HG02759 (cell line): ENCODE measurements at regions not wholly inside any gene's neighbourhood (a gene's known extent, or its start where the extent isn't known, plus 50 kb on each side); places are given as distances from the start of the nearest gene placed in this dataset.
"Not testable (repeated sequence)": the region's sequence is repeated elsewhere in the genome, so short reads cannot be mapped to it uniquely, and the experiment has no call there.

Source experiments
- ATAC-seq: cut with Tn5 transposase; IDR thresholded peaks from one replicate; pipeline ENCODE4 v1.9.1; 2021; ENCODE audit warnings: mild to moderate bottlenecking, moderate library complexity; ENCODE audit not compliant: unreplicated experiment

DNA sequence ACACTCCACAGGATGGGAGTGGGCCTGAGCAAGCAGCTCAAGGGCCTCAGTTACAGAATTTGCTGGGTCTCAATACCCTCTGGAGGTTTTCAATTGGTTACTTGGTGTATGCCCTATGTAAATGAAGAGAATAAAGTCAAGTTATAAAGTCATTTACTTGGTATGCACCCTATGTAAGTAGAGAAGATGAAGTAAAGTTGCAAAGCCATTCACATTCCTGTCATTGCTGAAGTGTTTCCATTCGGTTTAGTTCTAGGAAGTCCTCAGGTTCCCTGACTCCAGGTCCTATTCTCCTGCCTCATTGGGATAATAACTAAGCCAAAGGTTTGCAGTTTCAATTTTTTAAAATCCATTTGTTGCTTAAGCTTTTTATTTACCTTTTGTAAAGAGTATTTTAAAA is 272.6 kb upstream of the NPSR1 start:
- ATAC-seq: no peak

DNA sequence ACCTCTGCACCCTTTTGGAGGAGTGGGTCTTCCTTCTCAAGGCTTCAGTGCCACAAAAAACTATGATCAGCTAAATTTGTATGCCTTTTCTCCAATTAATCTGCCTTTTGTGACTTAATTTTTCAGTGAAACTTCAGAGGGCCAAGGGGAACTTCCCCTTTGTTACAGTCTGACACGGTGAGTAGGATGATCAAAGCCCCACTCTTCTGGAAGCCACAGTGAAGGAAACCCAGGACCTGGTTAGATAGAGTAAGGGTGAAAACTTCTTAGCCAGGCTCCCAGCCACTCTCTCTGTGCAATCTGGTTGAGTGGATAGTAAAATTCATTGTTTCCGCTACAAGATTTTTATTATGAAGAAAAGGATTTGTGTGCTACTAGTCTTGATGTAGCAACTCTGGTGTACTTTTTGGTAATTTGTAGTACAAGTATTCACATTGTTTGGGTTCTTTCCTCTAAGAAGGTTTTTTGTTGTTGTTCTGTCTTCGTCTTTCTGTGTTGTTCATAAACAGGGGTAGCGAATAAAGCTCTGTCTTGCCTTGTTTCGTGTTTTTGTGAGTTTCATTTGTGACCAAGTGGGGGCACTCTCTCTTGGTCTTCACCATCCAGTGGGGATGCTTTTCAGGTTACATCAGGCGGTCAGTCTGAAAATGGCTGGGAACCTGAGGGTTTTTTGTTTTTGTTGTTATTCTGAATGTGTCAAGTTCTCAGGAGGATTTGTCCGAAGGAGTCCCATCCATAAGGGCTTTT is 268.5 kb upstream of the NPSR1 start:
- ATAC-seq: no peak

DNA sequence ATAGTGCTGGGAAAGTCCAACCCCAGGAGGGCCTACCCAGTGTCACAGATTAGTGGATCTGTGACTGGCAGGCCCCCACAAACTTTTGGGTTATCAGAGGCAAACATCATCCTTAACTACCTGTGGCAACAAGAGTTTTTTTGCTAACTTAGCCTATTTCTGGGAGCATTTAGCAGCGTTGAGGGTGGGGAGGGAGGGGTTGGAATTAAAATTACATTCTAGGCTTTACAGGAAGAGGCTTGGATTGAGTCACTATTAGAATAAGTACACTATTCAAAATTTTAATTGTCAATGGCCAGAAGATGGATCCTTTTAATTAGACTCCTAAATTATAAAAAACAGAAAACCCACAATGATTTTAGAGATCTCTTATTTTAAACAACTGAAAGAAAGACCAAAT is 267.9 kb upstream of the NPSR1 start:
- no peak for ATAC-seq

DNA sequence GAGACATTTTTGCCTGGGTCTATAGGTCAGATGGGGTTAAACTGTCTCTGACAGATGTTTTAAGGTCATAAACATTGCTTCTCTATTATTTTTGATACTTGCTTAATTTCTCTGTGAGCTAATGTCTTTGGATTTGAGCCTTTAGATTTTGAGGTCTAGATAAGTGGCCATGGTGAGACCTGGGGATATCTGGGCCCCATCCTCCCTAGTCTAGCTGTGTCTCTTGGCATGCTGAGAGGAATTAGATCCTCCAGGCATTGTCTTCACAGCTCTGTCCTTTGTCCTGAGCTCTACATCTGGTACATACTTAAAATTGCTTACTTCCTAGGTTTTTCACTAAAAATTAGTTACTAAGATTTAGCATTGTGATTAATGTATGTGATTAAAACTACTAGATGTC is 265.0 kb upstream of the NPSR1 start:
- no peak for ATAC-seq

- ATAC-seq: no peak
These were observed 261.5 kb upstream of the NPSR1 start for GRCh38 chr7:34396437-34397064.

DNA sequence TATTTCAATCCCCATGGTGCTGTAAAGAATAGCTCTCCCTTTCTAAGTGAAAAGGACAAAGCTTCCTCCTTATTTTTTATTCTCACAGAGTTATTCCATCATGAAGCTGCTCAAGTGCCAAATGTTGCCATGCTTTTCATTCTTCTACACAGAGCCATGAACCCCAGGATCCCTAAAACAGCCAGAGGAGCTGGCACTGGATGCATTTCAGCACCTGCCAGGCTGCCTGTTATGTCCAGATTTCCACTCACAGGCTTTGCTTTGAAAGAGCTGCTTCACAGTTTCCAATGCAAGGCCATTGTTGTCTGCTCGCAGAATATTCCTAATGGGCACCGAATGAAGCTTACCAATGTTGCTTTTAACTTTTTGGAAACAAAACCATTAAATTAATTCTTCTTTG is 256.2 kb upstream of the NPSR1 start:
- no peak for ATAC-seq

- no peak for ATAC-seq
These were observed 251.0 kb upstream of the NPSR1 start for GRCh38 chr7:34406848-34407530.

- no peak for ATAC-seq
These were observed 250.4 kb upstream of the NPSR1 start for GRCh38 chr7:34407586-34407985.

- no peak for ATAC-seq
These were observed 240.2 kb upstream of the NPSR1 start for GRCh38 chr7:34417781-34418180.

- no peak for ATAC-seq
These were observed 236.5 kb upstream of the NPSR1 start for GRCh38 chr7:34421526-34421925.

DNA sequence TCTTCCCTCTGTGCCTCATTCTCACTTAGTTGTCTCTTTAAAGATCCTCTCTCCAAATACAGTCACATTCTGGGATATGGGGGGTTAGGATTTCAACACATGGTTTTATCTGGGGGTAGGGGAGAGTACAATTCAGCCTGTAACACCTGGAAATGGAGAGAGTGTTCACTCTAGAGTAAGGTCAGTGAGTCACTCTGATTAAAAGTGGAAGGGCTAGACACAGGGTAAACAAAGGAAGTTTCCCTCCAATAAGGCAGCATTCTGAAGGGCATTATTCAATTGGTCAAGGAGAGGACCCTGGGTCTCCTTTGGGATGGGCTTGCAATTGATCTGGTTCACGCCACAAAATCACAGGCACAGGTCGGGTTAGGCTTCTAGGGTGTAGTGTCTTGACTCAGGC is 232.8 kb upstream of the NPSR1 start:
- ATAC-seq: no peak

DNA sequence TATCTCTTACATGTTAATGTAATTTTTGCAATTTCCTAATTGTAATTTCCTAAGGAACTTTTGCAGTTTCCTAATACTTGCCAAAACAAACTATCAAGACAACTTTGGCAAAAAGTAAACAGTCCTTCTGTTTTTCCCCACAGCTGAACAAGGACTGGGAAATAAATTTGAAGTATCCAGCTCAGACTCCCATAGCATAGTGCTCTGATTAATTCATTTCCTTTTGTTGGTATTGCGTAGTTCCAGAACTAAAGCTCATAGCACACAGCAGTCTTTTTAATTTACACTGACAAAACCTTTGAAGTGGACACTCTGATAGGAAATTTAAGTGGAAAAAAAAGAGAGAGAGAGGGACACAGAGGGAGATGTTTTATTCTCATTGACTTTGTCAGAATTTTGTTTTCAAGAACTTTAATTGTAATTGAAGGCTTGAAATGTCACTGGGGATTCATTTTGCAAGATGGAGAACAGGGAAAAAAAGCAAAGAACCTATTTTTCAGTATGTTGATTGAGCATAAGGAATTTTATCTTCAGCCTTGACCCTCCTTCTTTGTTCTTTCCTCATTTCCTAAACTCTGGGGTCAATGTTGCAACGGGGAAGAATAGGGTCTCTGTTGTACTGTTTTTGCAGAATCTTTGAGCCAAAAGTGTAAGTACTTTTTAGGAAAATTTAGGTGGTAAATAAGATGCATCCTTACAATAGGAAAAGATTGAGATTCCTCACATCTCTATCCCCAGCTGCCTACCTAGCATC is 232.2 kb upstream of the NPSR1 start:
- ATAC-seq: no peak

DNA sequence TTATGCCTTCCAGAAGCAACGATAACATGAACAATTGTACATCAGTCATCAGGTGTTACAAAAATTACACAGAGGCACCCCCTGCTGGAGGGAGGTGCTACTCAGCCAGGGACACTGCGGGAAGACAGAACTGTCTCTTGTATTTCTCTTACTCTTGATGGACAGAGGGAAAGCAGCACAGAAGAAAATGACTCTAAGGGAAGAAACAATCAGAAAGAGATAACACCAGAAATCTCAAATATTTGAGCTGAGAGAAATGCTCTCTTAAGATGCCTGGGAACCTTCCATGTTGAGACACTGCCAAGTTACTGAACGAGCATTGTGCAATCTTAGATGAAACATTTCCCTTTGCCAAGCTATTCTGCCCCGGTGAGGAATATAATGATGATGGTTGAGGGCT is 227.6 kb upstream of the NPSR1 start:
- no peak for ATAC-seq

DNA sequence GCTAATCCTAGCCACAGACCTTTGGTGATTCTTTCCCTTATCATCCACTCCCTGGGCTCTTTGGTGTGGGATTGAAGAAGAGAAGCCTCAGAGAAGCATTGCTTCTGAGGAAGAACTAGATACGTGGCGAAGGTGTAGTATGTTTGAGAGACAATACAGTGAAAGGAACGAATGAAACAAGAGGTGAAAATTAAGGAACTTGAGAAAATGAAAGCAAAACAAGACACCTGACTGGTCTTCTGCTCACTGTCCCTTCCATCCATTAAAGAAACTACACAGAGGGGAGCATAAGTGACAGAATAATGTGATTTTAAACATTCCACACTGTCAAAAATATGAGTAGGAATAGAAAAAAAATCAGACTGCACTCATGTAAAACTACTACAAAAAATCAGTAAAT is 219.6 kb upstream of the NPSR1 start:
- ATAC-seq: no peak

GRCh38 chr7:34445653-34446052 is 212.4 kb upstream of the NPSR1 start:
- no peak for ATAC-seq

GRCh38 chr7:34448531-34448930 is 209.5 kb upstream of the NPSR1 start:
- ATAC-seq: not testable (repeated sequence)

GRCh38 chr7:34449765-34450164 is 208.3 kb upstream of the NPSR1 start:
- ATAC-seq: no peak

- no peak for ATAC-seq
These were observed 206.8 kb upstream of the NPSR1 start for GRCh38 chr7:34451183-34451582.

DNA sequence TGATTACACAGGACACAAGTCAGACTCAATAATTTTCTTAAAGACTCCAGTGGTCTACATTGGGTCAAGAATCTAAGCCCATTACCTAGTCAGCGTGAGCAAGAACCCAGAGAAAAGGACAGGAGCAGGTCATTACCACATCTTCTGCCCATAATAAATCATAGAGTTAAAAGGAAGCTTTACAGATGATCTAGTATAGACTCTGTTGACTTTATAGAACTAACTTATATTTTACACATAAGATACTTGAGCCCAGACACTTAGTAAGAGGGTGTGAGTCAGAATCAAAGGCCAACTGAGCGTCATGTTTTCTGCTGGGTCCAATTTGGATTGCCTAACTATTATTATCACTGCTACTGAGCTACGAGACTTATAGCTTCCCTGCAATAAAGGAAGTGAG is 206.1 kb upstream of the NPSR1 start:
- ATAC-seq: no peak

GRCh38 chr7:34452363-34452762 is 205.7 kb upstream of the NPSR1 start:
- no peak for ATAC-seq

DNA sequence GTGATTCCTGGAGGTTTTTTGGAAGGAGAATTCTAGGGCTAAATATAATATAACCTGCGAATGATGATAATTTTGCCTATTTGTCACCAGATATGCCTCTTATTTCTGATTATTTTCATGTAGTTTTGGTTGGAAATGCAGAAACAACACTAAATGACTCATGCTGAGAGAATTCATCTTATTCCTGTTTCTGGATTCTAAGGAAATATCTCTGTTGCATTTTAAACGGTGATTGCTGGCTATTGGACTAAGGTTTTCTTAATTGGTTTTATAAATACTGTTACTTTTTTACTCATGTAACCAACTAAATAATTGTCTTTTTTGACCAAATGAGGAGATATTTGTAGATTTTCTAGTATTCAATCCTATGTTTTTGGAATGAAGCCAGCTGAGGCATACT is 204.9 kb upstream of the NPSR1 start:
- no peak for ATAC-seq

GRCh38 chr7:34454381-34454780 is 203.6 kb upstream of the NPSR1 start:
- ATAC-seq: no peak
